Nephron progenitor cell (in vitro differentiated cells): ENCODE measurements at regions not wholly inside any gene's neighbourhood (a gene's known extent, or its start where the extent isn't known, plus 50 kb on each side); places are given as distances from the start of the nearest gene placed in this dataset.
A peak's percentile ranks its signal among the peaks of the same experiment; 100 is the strongest.

Experiments used
- DNase-seq: peaks from one replicate; pipeline ENCODE4 v3.0.0; 2021
- H3K27ac Mint-ChIP-seq: 2 replicates; pipeline ENCODE4 v1.8.0; 2021; ENCODE audit warnings: mild to moderate bottlenecking, moderate library complexity, mixed read lengths
- H3K27me3 Mint-ChIP-seq: 2 replicates; pipeline ENCODE4 v1.8.0; 2021; ENCODE audit warnings: mild to moderate bottlenecking, low read depth, mixed read lengths; ENCODE audit not compliant: poor library complexity
- H3K36me3 Mint-ChIP-seq: 2 replicates; pipeline ENCODE4 v1.8.0; 2021; ENCODE audit warnings: low read depth, mixed read lengths
- H3K4me1 Mint-ChIP-seq: 2 replicates; pipeline ENCODE4 v1.8.0; 2021; ENCODE audit warnings: mixed read lengths
- H3K4me3 Mint-ChIP-seq: 2 replicates; pipeline ENCODE4 v1.8.0; 2021; ENCODE audit warnings: mild to moderate bottlenecking, moderate library complexity, mixed read lengths
- H3K9me3 Mint-ChIP-seq: 2 replicates; pipeline ENCODE4 v1.8.0; 2021; ENCODE audit warnings: mild to moderate bottlenecking, moderate library complexity, mixed read lengths
- CTCF ChIP-seq: fragments of 200-600 bp; sonication (generic); IDR thresholded peaks from 2 replicates; pipeline ENCODE4 v1.5.0; 2021; ENCODE audit warnings: antibody characterized with exemption

- Mint-ChIP-seq H3K4me3 (no peak overlapping the region), H3K9me3 (no peaks in the 10 kb centered on the region), H3K27me3 (no peaks in the 10 kb centered on the region), H3K4me1 (peaks cover 57% of the 10 kb centered on the region), H3K36me3 (no peaks in the 10 kb centered on the region), H3K27ac (no peak overlapping the region)
- DNase-seq: no peak
- TF ChIP-seq CTCF: no peak
Measured at GRCh38 chr9:115396071-115396529, 278.1 kb upstream of the TNC start.

- DNase-seq: no peak
- no peak overlapping the region for H3K27ac Mint-ChIP-seq
- H3K4me3 Mint-ChIP-seq: no peak overlapping the region
- peaks cover 5% of the 10 kb centered on the region for H3K9me3 Mint-ChIP-seq
- H3K4me1 Mint-ChIP-seq: peaks cover 54% of the 10 kb centered on the region
- TF ChIP-seq CTCF: no peak
- H3K36me3 Mint-ChIP-seq: no peaks in the 10 kb centered on the region
- H3K27me3 Mint-ChIP-seq: peaks cover 4% of the 10 kb centered on the region
Measured at GRCh38 chr9:115397591-115398312, 279.8 kb upstream of the TNC start.

DNA sequence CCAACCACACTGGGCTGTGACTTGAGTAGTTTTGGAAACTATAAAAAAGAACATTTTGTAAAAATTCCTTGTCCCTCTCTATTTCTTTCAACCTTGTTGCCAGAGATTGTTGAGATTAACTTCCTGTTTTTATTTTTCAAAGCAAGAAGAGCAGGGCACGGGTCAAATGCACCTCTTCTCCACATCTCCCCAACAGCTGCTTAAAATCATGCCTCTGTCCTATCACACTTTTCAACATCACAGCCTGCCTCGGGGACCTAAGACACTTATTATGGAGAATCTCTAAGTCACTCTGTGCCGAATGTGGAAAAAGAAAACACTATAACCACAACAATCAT lies 280.3 kb upstream of the TNC start:
- TF ChIP-seq CTCF: no peak
- Mint-ChIP-seq H3K27me3 (peaks cover 4% of the 10 kb centered on the region), H3K4me1 (peaks cover 48% of the 10 kb centered on the region), H3K9me3 (peaks cover 10% of the 10 kb centered on the region), H3K27ac (no peak overlapping the region), H3K36me3 (peaks cover 5% of the 10 kb centered on the region), H3K4me3 (no peak overlapping the region)
- no peak for DNase-seq

- TF ChIP-seq CTCF: no peak
- no peak overlapping the region for H3K27ac Mint-ChIP-seq
- no peak overlapping the region for H3K4me3 Mint-ChIP-seq
- peaks cover 12% of the 10 kb centered on the region for H3K9me3 Mint-ChIP-seq
- H3K27me3 Mint-ChIP-seq: peaks cover 4% of the 10 kb centered on the region
- peaks cover 48% of the 10 kb centered on the region for H3K4me1 Mint-ChIP-seq
- H3K36me3 Mint-ChIP-seq: peaks cover 6% of the 10 kb centered on the region
- DNase-seq: no peak
Measured at GRCh38 chr9:115398996-115399395, 281.0 kb upstream of the TNC start.

DNA sequence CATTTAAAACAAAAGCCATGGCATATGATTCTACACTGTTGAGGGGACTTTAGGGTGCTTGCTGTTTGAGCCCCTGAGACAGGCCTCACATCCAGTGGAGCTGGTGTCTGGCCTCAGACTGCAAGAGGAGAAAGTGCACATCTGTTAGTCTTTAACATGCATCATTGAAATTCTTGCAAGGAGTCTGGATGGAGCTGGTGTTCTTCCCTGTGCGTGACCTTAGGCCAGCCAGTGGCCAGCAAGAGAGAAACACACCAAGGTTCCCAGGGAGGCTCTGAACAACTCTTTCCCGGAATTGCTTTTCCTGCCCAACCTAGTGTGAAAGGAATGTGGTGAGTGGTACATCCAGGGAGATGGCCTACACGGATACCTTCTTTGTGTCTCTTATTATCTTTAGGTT lies 282.8 kb upstream of the TNC start:
- peaks cover 48% of the 10 kb centered on the region for H3K4me1 Mint-ChIP-seq
- TF ChIP-seq CTCF: no peak
- H3K9me3 Mint-ChIP-seq: peaks cover 12% of the 10 kb centered on the region
- H3K27ac Mint-ChIP-seq: peak overlapping the region; percentile 80
- H3K4me3 Mint-ChIP-seq: peak overlapping the region; percentile 12
- DNase-seq: no peak
- H3K27me3 Mint-ChIP-seq: peaks cover 4% of the 10 kb centered on the region
- H3K36me3 Mint-ChIP-seq: peaks cover 6% of the 10 kb centered on the region

- Mint-ChIP-seq H3K9me3 (peaks cover 12% of the 10 kb centered on the region), H3K27me3 (peaks cover 4% of the 10 kb centered on the region), H3K4me1 (peaks cover 58% of the 10 kb centered on the region), H3K36me3 (peaks cover 6% of the 10 kb centered on the region), H3K4me3 (no peak overlapping the region), H3K27ac (peak overlapping the region; percentile 32)
- TF ChIP-seq CTCF: no peak
- no peak for DNase-seq
Measured at GRCh38 chr9:115401756-115402327, 283.9 kb upstream of the TNC start.
